Natural killer cell (primary cell): ENCODE measurements at regions not wholly inside any gene's neighbourhood (a gene's known extent, or its start where the extent isn't known, plus 50 kb on each side); places are given as distances from the start of the nearest gene placed in this dataset.

Experiments
- ATAC-seq, 3 donors: fragments of 150-1000 bp in 2 of 3; fragments of 200-7000 bp in 1 of 3; cut with Tn5 transposase; 1 replicate in 1 of 3; 2 replicates in 2 of 3; pipeline ENCODE4 v1.10.0; 2021; ENCODE audit warnings: mild to moderate bottlenecking in 2 of 3, moderate library complexity in 2 of 3
- DNase-seq, 2 donors: peaks; one replicate each; pipeline versions ENCODE4 v3.0.0 to v3.0.0-alpha.2; 2013 to 2021; ENCODE audit warnings: mixed read lengths in 1 of 2
- H3K27ac ChIP-seq: one replicate; pipeline ENCODE4 v1.5.1; 2013; ENCODE audit warnings: mild to moderate bottlenecking, low read length
- H3K27me3 ChIP-seq: one replicate; pipeline ENCODE4 v1.6.1; 2013; ENCODE audit warnings: low read length; ENCODE audit not compliant: control insufficient read depth, insufficient read depth
- H3K36me3 ChIP-seq: one replicate; pipeline ENCODE4 v1.6.1; 2013; ENCODE audit warnings: low read length; ENCODE audit not compliant: control insufficient read depth, insufficient read depth
- H3K4me1 ChIP-seq: one replicate; pipeline ENCODE4 v1.6.1; 2013; ENCODE audit warnings: low read length; ENCODE audit not compliant: control insufficient read depth, insufficient read depth
- H3K4me3 ChIP-seq: one replicate; pipeline ENCODE4 v1.5.1; 2013; ENCODE audit warnings: low read length
- H3K9me3 ChIP-seq: one replicate; pipeline ENCODE4 v1.6.1; 2013; ENCODE audit warnings: low read length; ENCODE audit not compliant: control insufficient read depth, insufficient read depth
- H3K27ac Mint-ChIP-seq, 2 donors: one replicate each; pipeline ENCODE4 v1.8.0; 2022; ENCODE audit warnings: mild to moderate bottlenecking in 2 of 2, mixed read lengths in 2 of 2, moderate library complexity in 1 of 2
- H3K27me3 Mint-ChIP-seq, 2 donors: one replicate each; pipeline ENCODE4 v1.8.0; 2022; ENCODE audit warnings: low read depth in 2 of 2, mixed read lengths in 2 of 2
- H3K36me3 Mint-ChIP-seq: one replicate; pipeline ENCODE4 v1.8.0; 2022; ENCODE audit warnings: mixed read lengths
- H3K4me1 Mint-ChIP-seq, 2 donors: one replicate each; pipeline ENCODE4 v1.8.0; 2022; ENCODE audit warnings: mixed read lengths in 2 of 2
- H3K4me3 Mint-ChIP-seq: one replicate; pipeline ENCODE4 v1.8.0; 2022; ENCODE audit warnings: mild to moderate bottlenecking, moderate library complexity, mixed read lengths
- H3K9me3 Mint-ChIP-seq, 2 donors: one replicate each; pipeline ENCODE4 v1.8.0; 2022; ENCODE audit warnings: mixed read lengths in 2 of 2
- CTCF ChIP-seq: fragments of 200-600 bp; IDR thresholded peaks from one replicate; pipeline ENCODE4 v1.8.0; 2022; ENCODE audit warnings: antibody characterized with exemption
- whole genome bisulfite sequencing: methylation state at CpG from one replicate; pipeline ENCODE4 v1.1.7; 2013; ENCODE audit warnings: missing lambda C conversion rate; ENCODE audit not compliant: insufficient coverage; 5-methylcytosine and 5-hydroxymethylcytosine counted together
- intact Hi-C: fragments of 100-400 bp; cut with micrococcal nuclease; formaldehyde crosslinking; loops from one replicate; pipeline ENCODE4 v1.14.2; 2022

GRCh38 chr1:239792157-239792556, 299.5 kb upstream of the FMN2 start:
- Histone ChIP-seq H3K9me3 (no peaks in the 10 kb centered on the region), H3K27ac (no peak overlapping the region), H3K27me3 (no peaks in the 10 kb centered on the region), H3K36me3 (no peaks in the 10 kb centered on the region), H3K4me1 (no peaks in the 10 kb centered on the region), H3K4me3 (no peak overlapping the region)
- Mint-ChIP-seq H3K27me3 (peaks cover 5 to 8% of the 10 kb centered on the region in 2 donors), H3K27ac (no peak overlapping the region), H3K9me3 (no peaks in the 10 kb centered on the region), H3K36me3 (no peaks in the 10 kb centered on the region), H3K4me1 (no peaks in the 10 kb centered on the region), H3K4me3 (no peak overlapping the region)
- no peak for TF ChIP-seq CTCF
- ATAC-seq: no peak
- no peak for DNase-seq
- intact Hi-C loops: no loop called here

- Mint-ChIP-seq H3K27ac (no peak overlapping the region), H3K36me3 (no peaks in the 10 kb centered on the region), H3K4me3 (no peak overlapping the region), H3K9me3 (no peaks in the 10 kb centered on the region), H3K27me3 (peaks cover 5 to 8% of the 10 kb centered on the region in 2 donors), H3K4me1 (no peaks in the 10 kb centered on the region)
- DNase-seq (no peak), ATAC-seq (no peak)
- no peak for TF ChIP-seq CTCF
- no peak overlapping the region for H3K27ac ChIP-seq
- 51% methylated on average over 2 of the region's 3 CpGs for WGBS
- H3K9me3 ChIP-seq: no peaks in the 10 kb centered on the region
- H3K27me3 ChIP-seq: no peaks in the 10 kb centered on the region
- no peaks in the 10 kb centered on the region for H3K4me1 ChIP-seq
- no peaks in the 10 kb centered on the region for H3K36me3 ChIP-seq
- no peak overlapping the region for H3K4me3 ChIP-seq
- intact Hi-C loops: no loop called here
Observed at GRCh38 chr1:239795304-239795703, 296.4 kb upstream of the FMN2 start.

GRCh38 chr1:239799617-239800016, 292.1 kb upstream of the FMN2 start:
- intact Hi-C loops: no loop called here

More at GRCh38 chr1:239799617-239800016, 292.1 kb upstream of the FMN2 start:
- Mint-ChIP-seq H3K27me3 (peaks cover 2 to 8% of the 10 kb centered on the region in 2 donors), H3K27ac (no peak overlapping the region), H3K36me3 (no peaks in the 10 kb centered on the region), H3K4me1 (no peaks in the 10 kb centered on the region), H3K4me3 (no peak overlapping the region), H3K9me3 (no peaks in the 10 kb centered on the region)
- 98% methylated on average over 3 of the region's 3 CpGs for WGBS
- TF ChIP-seq CTCF: no peak
- Histone ChIP-seq H3K4me3 (no peak overlapping the region), H3K9me3 (no peaks in the 10 kb centered on the region), H3K4me1 (no peaks in the 10 kb centered on the region), H3K27me3 (no peaks in the 10 kb centered on the region), H3K27ac (no peak overlapping the region), H3K36me3 (no peaks in the 10 kb centered on the region)
- ATAC-seq (no peak), DNase-seq (no peak)
